ENCODE measurements at regions not wholly inside any gene's neighbourhood (a gene's known extent, or its start where the extent isn't known, plus 50 kb on each side); places are given as distances from the start of the nearest gene placed in this dataset.
"Not testable (repeated sequence)": the region's sequence is repeated elsewhere in the genome, so short reads cannot be mapped to it uniquely, and the experiment has no call there.

GRCh38 chr7:149995369-149996026 lies 121.7 kb downstream of the ATP6V0E2 start:
- DNase-seq (ENCODE audit: low read depth) = not testable (repeated sequence)

- not testable (repeated sequence) for DNase-seq (ENCODE audit: low read depth)
Measured at GRCh38 chr7:150000780-150001599, 127.2 kb downstream of the ATP6V0E2 start.

- no peak for DNase-seq (ENCODE audit: low read depth)
Measured at GRCh38 chr7:150003304-150003810, 129.6 kb downstream of the ATP6V0E2 start.

GRCh38 chr7:150003973-150004372 lies 130.2 kb downstream of the ATP6V0E2 start:
- not testable (repeated sequence) for DNase-seq (ENCODE audit: low read depth)

GRCh38 chr7:150004843-150005242 lies 131.1 kb downstream of the ATP6V0E2 start:
- DNase-seq (ENCODE audit: low read depth) = not testable (repeated sequence)

GRCh38 chr7:150009620-150010303 lies 136.0 kb downstream of the ATP6V0E2 start:
- DNase-seq (ENCODE audit: low read depth) = not testable (repeated sequence)

GRCh38 chr7:150016651-150017189 lies 143.0 kb downstream of the ATP6V0E2 start:
- not testable (repeated sequence) for DNase-seq (ENCODE audit: low read depth)

GRCh38 chr7:150020210-150020609 lies 146.4 kb downstream of the ATP6V0E2 start:
- not testable (repeated sequence) for DNase-seq (ENCODE audit: low read depth)

- DNase-seq (ENCODE audit: low read depth) = not testable (repeated sequence)
Measured at GRCh38 chr7:150024550-150025490, 151.1 kb downstream of the ATP6V0E2 start.

- not testable (repeated sequence) for DNase-seq (ENCODE audit: low read depth)
Measured at GRCh38 chr7:150025802-150026201, 152.0 kb downstream of the ATP6V0E2 start.

GRCh38 chr7:150028344-150029012 lies 154.7 kb downstream of the ATP6V0E2 start:
- not testable (repeated sequence) for DNase-seq (ENCODE audit: low read depth)

- not testable (repeated sequence) for DNase-seq (ENCODE audit: low read depth)
Measured at GRCh38 chr7:150029013-150029389, 155.2 kb downstream of the ATP6V0E2 start.

GRCh38 chr7:150031733-150032132 lies 158.0 kb downstream of the ATP6V0E2 start:
- DNase-seq (ENCODE audit: low read depth) = not testable (repeated sequence)

- not testable (repeated sequence) for DNase-seq (ENCODE audit: low read depth)
Measured at GRCh38 chr7:150033711-150034110, 159.9 kb downstream of the ATP6V0E2 start.

- not testable (repeated sequence) for DNase-seq (ENCODE audit: low read depth)
Measured at GRCh38 chr7:150035769-150036168, 162.0 kb downstream of the ATP6V0E2 start.

- not testable (repeated sequence) for DNase-seq (ENCODE audit: low read depth)
Measured at GRCh38 chr7:150039061-150039460, 165.3 kb downstream of the ATP6V0E2 start.

- DNase-seq (ENCODE audit: low read depth) = not testable (repeated sequence)
Measured at GRCh38 chr7:150042281-150042680, 168.5 kb downstream of the ATP6V0E2 start.

- not testable (repeated sequence) for DNase-seq (ENCODE audit: low read depth)
Measured at GRCh38 chr7:150044771-150045170, 171.0 kb downstream of the ATP6V0E2 start.

GRCh38 chr7:150045596-150045995 lies 171.8 kb downstream of the ATP6V0E2 start:
- DNase-seq (ENCODE audit: low read depth) = not testable (repeated sequence)
